Superior temporal gyrus (tissue), 1 donor: ENCODE measurements at regions not wholly inside any gene's neighbourhood (a gene's known extent, or its start where the extent isn't known, plus 50 kb on each side); places are given as distances from the start of the nearest gene placed in this dataset.
"Not testable (repeated sequence)": the region's sequence is repeated elsewhere in the genome, so short reads cannot be mapped to it uniquely, and the experiment has no call there.

Experiments
- DNase-seq: peaks from one replicate; pipeline ENCODE4 v3.0.0-alpha.2; 2016; ENCODE audit errors: extremely low spot score

DNA sequence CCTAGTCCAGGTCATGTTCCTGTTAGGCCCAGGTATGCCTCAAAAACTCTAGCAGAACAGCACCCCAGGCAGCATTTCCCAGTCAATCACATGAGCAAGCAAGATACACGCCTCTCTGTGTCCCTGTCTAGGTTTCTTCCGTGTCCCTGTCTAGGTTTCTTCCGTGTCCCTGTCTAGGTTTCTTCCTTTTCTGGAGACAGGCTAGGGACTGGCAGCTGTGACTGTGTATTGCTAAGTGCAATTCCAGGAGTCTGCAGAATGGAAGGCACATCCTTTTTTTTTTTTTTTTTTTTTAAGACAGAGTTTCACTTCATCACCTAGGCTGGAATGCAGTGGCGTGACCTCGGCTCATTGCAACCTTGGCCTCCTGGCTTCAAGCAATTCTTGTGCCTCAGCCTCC, 77.6 kb downstream of the SETD4 start:
- DNase-seq, result no peak

GRCh38 chr21:35981514-35982070, 78.7 kb downstream of the SETD4 start:
- no peak for DNase-seq

DNA sequence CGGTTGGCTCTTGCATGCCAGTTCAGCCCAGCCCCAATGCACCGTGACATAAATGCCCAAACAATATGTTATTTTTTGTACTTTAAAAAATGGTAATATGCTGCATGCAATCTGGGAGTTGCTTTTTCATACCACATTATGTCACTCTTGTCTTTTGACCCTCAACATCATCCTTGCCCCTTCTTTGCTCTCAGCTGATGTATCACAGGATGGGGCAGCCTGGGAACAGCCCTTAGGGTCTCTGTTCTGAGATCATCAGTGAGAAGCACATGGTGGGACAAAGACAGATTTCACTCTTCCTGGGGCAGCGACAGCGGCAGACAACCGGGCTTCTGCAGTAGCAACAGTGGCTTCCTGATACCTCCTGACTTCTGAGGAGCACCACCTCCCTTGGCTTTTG, 79.5 kb downstream of the SETD4 start:
- DNase-seq, result no peak

- DNase-seq, result not testable (repeated sequence)
Observed at GRCh38 chr21:35977860-35978259, 82.5 kb downstream of the SETD4 start.

DNA sequence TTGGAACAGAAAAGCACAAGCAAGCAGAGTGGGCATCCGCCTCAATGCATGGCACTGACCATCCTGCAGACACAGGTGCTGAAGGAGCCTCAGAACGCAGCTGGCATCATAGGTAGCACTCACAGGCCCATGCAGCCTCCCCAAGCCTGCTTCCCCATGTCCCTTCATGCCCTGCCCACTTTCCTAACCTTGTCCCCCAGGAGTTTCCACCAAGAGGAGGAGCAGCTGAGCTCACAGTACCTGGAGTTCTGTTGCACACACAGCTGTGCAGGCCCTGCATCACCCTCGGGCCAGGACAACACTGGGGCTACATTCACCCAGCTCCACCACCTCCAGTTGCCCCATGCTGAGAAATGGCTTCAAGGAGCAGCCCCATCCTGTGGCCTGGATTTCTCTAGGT, 83.4 kb downstream of the SETD4 start:
- no peak for DNase-seq

DNA sequence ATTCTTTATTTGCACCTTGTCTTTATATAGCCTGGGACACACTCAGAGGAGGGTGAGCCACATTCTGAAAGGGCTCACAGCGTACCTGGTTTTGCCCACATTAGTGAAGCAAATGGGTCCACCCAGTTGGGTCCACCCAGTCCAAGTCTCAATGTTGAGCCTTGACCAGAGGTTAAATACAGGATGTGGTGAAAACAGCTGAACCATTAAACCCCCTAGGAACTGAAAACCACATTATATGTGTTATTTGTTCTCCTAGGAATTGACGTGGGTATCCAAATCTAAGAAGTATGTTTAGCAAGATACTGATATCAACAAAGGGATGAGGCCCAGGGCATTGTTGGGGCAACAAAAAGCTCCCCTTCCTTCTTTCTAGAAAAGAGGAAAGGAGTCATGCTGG, 83.8 kb downstream of the SETD4 start:
- no peak for DNase-seq

- DNase-seq, result no peak
Observed at GRCh38 chr21:35974775-35975174, 85.6 kb downstream of the SETD4 start.

GRCh38 chr21:35971824-35972223, 88.5 kb downstream of the SETD4 start:
- no peak for DNase-seq

DNA sequence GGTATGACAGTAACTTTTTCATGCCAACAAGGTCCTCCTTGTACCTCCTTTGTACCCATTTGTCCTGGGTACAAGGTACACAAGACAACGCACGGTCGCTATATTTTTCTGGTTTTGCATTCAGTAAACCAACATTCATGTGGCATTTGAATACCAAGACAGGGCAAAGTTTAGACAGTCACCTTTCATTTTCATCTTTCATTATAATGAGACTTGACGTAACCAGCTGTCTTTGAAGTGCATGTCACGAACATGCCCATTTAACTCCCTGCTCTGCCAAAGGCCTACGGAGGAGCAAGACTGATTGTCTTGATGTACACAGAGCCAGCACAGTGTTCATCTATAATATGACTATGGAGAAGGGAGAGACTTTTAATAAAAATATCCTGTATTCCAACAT, 91.0 kb downstream of the SETD4 start:
- no peak for DNase-seq

GRCh38 chr21:35968564-35968963, 91.8 kb downstream of the SETD4 start:
- no peak for DNase-seq

DNA sequence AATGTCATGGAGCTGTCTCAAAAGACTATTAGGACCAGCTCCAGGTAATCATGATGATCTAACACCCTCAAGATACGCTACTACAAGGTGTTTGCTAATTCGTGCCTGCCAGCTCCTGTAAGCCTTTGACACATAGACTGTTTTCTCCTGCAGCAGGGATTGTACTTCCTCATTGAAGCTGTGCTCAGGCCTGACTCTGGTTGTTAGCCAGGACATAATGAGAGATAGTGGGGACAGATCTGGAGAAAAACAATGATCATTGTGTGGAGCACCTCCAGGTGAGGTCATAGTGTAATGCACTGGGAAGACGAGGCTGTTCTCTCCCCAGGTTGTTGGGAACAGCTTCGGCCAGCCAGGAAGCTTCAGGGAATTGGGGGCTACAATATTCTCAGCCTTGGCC, 94.6 kb downstream of the SETD4 start:
- no peak for DNase-seq

GRCh38 chr21:35963920-35964451, 96.3 kb downstream of the SETD4 start:
- no peak for DNase-seq

GRCh38 chr21:35962917-35963316, 97.4 kb downstream of the SETD4 start:
- no peak for DNase-seq

DNA sequence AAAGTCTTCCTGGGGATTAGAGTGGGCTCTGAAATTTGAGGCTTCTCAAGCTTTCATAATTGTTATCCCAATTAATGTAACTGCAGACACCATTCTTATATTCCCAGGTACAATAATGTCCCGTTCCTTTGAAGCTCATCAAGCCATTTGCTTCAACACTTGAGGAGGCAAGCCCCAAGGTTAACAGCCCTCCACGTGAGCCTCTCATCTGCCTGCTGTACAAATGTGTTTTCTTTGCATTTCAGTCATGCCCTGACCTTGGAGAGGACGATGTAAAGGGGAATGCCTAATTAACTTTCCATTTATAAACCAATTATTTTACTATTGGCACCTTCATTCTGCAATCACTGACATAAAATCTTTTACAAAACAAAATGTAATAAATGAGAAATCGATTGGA, 106.3 kb downstream of the SETD4 start:
- no peak for DNase-seq

- DNase-seq, result no peak
Observed at GRCh38 chr21:35953597-35953996, 106.7 kb downstream of the SETD4 start.

- DNase-seq, result no peak
Observed at GRCh38 chr21:35952651-35953340, 107.5 kb downstream of the SETD4 start.

GRCh38 chr21:35948982-35949381, 111.3 kb downstream of the SETD4 start:
- DNase-seq, result no peak

- no peak for DNase-seq
Observed at GRCh38 chr21:35945089-35945671, 115.1 kb downstream of the SETD4 start.

DNA sequence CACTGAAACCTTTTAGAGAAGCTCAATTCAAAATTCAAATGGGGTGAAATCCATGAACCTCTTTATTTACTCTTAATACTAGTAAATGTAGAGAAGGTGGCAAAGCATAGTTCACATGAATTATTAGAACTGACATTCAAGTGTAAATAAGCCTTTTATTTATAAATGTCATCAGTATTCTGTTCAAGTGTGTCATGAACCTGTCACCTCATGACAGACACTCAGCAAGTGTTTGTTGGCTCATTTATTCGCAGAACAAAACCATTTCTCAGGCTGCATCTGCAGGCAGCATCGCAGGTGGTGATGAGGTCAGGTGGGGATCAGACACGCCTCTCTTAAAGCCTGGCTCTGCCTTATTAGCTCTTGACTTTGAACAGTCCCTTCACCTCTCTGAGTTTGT, 116.6 kb downstream of the SETD4 start:
- no peak for DNase-seq

DNA sequence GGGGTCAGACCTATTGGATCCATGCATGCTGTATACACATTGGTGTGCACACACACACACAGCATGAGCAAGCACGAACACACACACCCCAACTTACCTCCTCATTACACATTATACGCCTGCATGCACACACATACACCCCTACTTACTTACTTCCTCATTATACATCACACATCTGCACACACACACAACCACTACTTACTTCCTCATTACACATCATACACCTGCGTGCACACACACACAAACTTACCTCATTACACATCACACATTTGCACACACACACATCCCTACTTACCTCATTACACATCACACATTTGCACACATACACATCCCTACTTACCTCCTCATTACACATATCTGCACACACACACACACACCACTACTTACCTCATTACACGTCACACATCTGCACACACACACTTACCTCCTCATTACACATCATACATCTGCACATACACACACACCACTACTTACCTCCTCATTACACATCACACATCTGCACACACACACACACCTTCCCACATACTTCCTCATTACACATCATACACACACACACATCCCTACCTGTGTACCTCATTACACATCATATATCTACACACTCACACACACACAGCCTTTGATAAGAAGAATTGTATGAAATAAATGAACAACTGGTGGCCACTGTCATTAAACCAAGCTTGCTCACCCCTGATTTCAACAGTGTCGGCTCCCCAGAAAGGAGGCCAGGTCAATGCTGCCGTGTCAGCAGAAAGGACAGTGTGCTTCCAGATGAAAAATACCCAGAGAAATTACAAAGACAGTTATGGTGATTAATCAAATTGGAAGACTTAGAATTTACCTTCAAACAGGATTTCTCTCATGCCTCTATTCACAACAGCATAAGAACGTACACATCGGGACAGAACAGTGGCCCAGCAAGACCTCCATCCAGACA, 117.8 kb downstream of the SETD4 start:
- DNase-seq, result no peak

- DNase-seq, result peak; percentile 88
Observed at GRCh38 chr21:35940074-35940927, 120.0 kb downstream of the SETD4 start.
